GOT3 (cell line): ENCODE measurements at regions not wholly inside any gene's neighbourhood (a gene's known extent, or its start where the extent isn't known, plus 50 kb on each side); places are given as distances from the start of the nearest gene placed in this dataset.

Source experiments
- DNase-seq: peaks from one replicate; lab custom pipeline; 2025; ENCODE audit warnings: mixed read lengths; lab: John Stamatoyannopoulos, UW

DNA sequence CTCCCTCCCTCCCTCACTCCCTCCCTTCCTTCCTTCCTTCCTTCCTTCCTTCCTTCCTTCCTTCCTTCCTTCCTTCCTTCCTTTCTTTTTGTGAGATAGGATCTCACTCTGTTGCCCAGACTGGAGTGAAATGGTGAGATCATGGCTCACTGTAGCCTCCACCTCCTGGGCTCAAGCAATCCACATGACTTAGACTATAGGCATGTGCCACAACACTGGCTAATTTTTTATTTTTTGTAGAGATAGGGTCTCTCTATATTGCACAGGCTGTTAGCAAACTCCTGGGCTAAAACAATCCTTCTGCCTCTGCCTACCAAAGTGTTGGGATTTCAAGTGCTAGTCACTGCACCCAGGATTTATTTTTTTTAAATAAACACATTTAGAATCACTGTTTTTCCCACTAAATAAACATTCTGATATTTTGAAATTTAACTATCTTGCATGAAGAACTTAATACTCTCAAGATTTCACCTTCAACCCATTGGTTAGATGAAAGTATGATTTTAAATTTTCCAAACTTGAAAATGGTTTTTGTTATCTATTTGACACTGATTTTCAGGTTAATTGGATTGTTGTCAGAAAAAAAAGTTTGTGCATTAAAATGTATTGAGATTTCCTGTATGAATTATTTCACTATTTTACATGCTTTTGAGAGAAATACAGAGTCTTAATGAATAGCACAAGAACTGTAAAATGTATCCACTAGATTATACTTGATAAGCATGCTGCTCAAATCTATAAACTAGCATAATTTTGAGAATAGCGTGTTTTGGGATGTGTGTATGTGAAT lies 745.1 kb downstream of the TSN start:
- no peak for DNase-seq

DNA sequence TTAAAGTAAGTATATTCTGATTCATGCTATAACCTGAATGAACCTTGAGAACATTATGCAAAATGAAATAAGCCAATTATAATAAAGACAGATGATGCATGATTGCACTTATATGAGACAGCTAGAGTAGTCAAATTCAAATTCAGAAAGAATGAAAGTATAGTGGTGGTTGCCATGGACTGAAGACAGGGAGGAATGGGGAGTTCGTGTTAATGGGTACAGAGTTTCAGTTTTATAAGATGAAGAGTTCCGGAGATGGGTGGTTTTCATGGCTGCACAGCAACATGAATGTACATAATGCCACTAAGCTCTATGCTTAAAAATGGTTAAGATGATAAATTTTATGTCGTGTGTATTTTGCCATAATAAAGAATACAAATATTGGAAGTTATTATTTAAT lies 751.2 kb downstream of the TSN start:
- no peak for DNase-seq

DNA sequence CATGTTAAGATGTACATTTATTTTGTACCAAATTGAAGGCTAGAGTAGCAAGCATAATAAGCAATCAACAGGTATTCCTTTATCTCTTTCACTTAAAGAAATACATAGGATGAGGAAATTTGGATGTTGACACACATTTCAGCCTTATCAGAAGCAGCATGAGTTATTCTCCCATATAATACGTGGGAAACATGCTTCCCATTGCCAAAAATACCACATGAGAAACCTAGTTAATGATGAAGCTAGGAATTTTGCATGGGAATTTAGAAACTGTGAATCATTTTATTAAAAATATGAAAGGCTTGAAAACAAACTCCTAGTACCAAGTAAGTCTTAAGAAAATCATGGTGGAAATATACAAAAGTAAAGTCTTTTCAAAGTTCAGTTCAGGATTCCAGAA lies 751.8 kb downstream of the TSN start:
- DNase-seq, result no peak

DNA sequence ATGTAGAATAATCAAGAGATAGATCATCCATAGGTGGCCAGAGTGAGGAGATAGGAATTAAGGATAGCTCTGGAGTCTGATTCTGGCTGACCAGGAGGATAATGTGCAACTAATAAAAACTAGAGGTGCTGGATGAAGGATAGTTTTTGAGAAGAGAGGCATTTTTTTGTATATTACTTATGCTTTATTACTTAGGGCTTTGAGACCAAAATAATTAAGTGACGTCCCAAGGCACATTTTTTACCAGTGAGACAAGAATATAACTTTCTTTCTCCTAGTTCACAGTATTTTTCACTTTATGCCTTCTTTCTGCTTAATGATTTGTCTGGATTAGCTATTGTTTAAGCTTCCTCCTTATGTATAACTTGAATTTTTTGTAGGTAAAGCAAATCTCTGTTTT lies 756.6 kb downstream of the TSN start:
- no peak for DNase-seq

DNA sequence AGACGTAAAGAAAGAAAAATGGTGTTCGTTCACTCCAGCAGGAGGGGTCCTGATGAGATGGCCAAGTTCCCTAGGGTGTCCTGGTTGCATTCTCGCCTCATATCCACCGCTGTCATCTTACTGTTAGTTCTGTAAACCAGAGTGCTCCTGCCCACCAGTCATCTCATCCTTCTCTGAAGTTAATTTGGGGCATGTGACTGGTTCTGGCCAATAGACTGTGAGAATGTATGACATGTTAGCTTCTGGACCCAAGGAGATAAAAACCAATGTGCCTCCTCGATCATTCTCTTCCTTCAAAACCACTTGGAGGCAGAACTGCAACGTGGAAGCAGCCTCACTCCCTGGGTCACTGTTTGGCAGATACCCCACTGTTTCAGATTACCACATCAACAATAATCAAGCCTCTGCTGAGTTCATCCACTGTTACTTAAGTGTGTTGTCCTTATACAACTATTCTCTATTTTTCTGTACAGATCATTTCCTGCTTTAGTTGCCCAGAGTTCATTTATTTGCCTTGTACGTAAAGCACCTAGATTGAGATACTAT lies 759.1 kb downstream of the TSN start:
- DNase-seq, result no peak

DNA sequence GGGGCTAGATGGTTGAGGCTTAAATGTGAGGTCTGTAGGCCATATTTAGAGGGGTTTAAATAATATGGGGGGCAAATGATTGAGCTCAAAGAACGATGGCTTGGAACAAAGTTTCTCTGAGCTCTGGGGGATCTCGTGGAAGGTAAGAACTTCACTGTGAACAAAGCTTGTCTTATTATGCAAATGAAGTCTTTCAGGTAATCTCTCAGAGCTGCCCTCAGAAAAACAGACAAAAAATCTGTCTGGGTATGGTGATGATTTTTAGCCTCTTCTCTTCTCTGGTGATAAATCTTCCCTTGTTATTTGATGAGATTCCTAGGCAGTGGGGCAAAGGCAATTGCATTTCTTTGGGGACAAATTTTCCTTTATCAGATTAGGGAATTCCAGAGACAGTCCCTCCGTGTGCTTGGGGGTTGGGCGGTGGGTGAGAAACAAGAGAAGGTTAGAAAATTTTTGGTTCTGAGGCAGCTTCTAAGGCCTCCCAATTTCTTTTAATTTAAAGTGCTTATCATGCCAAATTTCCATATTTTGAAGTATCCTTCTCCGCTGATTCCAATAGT lies 760.4 kb downstream of the TSN start:
- DNase-seq, result no peak

DNA sequence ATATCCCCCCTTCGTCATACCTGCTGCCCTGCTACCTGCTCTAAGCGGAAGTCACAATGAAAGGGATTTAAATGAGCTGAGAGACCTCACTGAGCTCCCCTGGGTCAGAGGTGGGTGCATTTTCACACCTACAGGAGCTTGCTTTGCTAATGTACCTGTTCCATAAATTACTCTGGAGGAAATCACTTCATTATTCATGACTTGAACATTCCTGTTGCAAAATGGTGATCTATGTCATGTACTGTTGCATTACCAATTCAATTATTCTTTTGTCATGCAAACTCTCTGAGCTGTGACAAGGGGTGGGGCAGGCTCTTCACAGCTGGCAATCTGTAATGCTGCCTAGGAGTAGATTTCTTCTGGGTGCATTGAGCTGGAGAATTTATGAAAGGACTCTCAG lies 761.3 kb downstream of the TSN start:
- DNase-seq, result no peak

DNA sequence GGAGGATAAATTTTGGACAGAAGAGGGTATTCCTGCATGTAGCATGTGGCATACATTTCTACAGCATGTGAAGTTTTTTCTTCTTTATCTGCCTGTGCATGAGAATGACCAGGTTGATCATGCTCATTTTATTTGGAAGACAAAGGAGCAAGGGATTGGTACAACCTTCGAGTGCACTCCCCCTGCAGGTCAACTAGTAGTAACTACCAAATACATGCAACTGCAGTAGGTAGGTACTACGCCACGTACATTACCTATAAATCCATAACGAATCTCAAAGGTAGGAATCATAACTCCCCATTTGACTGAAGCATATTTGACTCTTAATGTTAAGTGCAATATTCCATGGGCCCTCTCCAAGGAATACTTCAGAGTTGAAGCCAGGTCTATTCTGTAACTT lies 763.9 kb downstream of the TSN start:
- DNase-seq, result no peak

DNA sequence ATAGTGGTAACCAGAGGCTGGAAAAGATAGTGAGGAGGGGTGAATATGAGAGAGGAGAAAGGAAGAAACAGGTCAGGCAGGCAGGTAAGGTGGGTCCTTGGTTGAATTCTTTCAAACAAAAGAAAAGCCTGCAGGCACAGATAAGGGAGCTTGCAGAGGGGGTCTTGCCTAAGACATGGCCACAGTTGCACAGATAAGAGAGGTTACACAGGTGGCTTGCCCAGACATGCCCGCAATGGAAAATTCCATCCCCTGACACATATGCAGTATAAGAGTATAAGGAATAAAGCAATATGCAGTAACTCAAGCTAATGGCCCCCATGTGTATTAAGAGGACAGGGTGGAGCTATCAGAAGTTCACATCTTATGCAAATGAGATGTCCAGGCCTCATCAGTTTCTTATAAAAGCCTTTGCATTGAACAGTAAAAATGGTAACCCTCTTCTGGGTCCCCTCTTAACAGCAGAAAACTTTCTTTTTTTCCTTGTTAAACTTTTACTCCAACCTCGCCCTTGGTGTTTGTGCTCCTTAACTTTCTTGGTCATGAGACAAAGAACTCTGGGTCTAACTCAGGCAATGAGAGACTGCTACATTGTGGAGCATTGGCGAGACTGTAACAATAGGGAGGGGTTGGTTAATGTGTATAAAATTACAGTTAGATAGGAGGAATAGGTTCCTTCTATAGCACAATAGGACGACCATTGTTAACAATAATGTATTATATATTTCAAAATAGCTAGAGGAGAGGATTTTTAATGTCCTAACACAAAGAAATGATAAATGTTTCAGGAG lies 764.6 kb downstream of the TSN start:
- no peak for DNase-seq

DNA sequence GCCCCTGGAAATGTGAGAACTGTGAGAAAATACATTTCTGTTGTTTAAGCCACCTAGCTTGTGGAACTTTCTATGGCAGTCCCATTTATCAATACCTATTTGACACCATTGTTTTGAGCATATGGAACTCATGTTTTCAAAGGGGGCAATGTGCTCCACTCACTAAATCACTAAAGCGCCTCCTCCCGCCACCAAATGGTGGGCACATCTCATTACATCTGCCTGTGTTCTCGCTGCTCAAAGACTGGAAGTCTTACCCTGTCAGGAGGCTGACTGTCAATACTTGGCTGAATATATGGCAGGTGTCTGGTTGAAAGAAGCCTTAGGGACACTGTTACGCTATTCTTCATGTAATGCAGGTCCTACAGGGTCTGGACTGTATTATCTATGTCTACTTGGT lies 767.7 kb downstream of the TSN start:
- no peak for DNase-seq

DNA sequence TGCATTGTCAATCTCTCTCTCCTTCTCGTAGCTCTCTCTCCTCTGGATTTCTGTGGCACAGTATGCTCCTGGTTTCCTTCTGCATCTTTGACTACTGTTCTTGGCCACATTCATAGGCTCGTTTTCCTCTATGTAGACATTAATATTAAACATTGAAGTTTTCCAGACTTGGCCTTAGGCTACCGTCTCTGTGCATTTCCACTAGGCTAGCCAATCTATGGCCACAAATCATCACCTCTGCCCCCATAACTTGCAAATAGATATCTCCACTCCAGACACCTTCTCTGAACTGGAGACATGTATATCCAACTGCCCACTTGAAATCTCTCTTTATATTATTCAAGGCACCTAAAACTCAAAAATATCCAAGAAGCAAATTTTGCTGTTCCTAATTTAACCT lies 768.5 kb downstream of the TSN start:
- no peak for DNase-seq

DNA sequence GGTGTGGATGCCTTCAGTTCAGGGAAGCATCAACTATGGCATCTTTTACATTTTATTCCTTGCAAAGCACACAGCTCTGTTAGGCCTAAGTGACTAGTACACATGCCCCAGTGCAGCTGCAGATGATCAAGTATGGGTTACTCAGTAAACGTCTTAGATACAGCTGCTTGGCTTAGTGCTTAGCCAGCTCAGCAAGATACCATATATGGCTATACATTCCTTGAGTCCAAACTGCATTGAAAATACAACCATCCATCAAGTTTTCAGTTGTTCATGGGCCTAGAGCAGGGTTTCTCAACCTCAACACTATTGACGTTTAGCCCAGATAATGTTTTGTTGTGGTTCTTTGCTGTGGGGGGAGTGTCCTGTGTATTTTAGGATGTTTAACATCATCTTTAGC lies 769.9 kb downstream of the TSN start:
- DNase-seq, result no peak

DNA sequence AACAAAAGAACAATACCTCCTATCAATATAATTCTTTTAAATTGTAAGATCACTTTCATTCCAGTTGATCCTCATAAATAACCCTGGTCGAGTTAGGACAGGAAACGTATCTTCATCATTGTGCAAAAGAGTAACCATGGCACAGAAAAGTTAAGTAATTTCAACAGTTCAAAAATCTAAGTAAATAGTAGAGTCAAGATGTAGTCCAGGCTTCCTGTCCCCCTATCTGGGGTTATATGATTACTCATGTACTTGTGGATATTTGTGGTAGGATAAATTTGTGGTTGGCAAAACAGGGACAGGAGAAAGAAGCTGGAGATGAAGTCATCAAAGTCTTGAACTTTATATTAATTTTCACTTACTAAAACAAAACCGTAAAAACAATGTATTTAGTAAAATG lies 772.6 kb downstream of the TSN start:
- DNase-seq, result no peak

DNA sequence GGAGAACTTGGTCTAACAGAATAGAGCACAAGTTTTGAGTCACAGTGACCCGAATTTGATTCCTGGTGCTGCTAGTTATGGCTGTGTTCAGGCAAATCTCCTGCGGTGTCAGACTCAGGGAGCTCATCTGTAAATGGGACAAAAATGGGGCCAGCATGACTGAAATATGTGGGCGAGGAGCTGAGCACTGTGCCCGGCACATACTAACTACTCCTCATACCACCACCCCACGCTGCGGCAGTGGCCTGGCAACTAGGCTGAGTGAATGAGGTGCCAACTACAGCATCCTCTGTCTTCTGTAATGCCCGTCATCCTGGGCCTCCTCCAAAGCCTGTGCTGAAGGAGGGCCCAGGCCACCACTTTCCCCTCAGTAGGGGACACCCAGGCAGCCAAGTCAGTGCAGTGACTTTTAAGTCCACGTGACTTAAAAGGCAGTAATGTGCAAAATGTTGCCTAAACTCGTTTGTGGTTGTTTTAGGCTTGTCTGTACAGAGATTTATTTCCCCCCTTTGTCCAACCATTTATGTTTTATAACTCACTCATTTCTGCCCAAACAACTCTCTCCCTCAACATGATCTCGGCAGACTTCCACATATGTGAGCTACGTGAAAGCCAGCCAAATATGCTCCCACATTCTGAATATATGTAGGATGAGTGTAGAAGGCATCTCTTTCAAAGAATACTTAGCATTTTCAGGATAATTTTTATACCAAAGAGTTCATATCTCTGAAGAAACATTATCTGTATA lies 773.7 kb downstream of the TSN start:
- no peak for DNase-seq

DNA sequence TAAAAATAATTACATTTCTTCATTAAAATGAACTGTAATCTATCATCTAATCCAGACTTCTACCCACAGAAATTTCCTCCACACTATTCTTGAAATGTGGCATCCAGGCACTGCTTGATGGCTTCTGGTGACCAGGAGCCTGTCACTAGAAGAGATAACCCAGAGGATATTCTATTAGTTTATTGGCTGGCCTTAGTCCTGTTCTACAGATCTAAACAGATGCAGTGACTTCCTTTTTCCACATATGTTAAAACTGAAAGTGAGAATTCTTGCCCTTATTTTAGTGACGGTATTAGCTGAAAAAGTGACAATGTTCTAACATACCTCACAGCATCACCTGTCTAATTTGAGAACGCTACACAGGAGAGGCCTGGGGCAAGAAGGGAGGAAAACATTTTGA lies 775.4 kb downstream of the TSN start:
- no peak for DNase-seq

DNA sequence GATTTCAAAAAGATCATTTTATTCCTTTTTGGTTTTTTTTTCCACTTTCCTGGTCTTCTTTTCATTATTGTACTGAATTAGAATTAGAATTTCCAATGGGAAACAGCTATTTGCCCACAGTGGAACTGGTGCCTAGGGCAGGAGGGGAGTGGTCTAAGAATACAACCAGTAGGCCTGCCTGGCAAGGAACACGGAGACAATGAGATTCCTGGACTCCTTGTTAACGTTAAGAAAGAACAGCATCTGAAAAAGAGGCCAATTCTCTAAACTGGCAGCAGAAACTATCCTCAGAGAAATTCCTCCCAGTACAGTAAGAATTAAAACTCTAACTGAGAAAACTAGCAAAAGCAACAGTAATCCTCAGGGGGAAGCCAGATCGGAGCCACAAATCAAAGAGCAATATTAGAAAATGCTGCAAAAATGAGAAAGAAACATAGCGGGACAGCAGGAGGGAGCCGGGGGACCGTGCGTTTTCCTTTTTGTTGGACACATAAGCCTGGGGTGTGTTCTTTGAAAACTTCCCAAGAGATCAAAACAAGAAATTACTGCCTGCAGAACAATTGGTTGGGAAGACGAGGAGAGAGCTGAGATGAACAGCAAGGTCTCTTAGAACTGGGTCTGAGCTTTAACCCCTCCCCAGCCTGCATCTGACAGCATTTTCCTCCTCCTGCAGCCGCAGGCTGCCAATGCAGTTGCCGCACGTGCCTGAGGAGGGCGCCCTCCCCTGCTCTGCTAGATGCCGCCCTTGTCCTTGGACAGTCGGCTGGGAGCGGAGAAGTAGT lies 776.0 kb downstream of the TSN start:
- no peak for DNase-seq

DNA sequence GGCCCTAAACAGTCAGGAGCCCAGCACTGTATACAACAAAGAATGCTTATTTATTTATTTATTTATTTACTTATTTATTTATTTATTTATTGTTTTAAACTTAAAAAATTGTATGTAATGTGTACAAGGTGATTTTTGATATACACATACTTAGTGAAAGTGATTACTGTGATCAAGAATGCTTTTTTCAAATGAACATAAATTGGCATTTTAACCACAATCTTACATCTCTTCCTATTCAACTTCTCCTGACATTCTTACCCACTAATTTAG lies 776.6 kb downstream of the TSN start:
- no peak for DNase-seq

DNA sequence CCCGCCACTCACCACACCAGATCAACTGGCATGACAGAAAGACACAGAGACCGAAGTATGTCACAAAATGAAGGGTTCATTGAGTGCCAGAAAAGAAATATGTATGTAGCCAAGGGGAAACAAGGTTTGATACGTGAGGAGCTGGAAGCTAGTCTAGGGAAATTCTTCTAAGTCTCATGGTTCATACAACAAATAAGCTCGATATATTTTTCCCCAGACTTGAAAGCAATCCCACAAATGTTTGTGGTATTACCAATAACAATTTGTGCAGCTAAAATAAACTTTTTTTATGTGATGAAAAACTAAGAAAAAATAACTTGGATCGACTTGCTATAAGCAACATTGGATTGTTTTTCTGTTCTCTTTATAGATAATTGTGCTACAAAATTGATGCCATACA lies 777.0 kb downstream of the TSN start:
- no peak for DNase-seq

DNA sequence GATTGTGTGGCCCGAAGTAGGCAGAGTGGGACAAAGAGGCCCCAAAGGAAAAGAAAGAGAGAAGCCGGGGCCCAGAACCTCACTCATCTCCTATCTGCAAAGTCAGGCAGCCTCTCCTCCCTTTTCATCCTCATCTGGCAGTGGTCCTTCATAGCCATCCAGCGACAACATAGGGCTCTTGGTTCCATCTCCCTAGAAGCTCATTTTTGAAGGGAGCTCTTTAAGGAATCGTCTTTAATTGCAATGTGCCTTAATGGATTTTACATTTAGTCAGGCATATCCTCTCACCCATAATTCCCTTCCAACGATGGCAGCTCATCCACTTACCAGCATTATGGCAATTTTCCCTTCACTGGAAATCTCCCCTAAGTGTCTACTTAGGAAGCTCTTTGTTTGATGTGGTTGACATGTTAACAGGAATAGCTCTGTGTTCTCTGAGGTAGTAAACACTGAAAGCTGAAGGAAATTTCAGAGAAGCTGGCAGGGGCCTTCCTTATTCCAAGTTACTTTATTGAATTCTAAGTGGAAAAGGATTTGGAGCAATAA lies 780.6 kb downstream of the TSN start:
- DNase-seq, result no peak

DNA sequence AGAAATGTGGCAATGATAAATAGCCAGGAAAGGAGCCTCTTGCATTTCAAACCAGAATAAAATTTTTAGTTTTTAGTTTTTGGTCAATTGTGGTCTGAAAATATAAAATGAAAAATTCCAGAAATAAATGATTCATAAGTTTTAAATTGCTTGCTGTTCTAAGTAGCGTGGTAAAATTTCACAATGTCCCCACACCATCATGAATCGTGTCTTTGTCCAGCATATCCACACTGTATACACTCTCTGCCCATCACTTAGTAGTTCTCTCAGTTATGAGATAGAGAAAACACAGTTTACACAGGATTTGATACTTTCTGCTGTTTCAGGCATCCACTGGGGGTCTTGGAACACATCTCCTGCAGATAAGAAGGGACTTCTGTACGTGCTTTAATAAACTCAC lies 783.9 kb downstream of the TSN start:
- no peak for DNase-seq

DNA sequence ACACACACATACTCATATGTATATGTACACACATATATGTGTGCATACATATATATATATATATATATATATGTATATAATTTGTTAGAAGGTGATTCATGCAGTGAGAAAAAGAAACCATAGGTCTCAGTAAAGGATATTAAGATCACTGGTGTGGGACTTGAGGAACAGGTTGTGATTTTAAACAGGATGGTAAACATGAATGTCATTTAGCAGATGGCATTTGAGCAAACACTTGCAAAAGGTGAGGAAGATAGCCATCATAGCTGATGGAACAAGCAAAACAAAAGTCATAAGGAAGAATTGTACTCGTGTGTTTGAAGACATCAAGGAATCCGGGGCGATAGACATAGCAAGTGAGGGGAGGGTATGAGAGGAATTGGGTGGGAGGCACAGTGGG lies 784.5 kb downstream of the TSN start:
- DNase-seq, result no peak

DNA sequence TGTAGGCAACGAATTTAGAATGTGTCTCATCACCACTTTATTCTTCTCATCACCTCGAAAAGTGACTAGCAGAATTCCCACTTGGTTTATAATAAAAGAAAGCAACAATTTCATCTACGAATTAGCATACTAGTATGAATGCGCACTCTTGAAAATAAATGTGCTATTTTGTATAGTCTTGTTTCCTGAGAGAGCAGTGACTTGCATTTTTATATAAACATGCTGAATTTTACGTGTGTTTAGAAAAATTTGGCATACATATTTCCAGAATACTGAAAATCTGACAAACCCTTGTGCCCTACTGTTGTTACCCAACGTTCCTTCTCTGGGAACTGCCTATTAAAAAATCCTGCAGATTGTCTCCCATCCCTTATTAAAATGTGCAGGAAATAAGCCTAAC lies 786.8 kb downstream of the TSN start:
- no peak for DNase-seq
